HPDE6-E6E7 (cell line): ENCODE measurements at regions not wholly inside any gene's neighbourhood (a gene's known extent, or its start where the extent isn't known, plus 50 kb on each side); places are given as distances from the start of the nearest gene placed in this dataset.

Experiments used
- DNase-seq: peaks from one replicate; pipeline ENCODE4 v3.0.0; 2011; ENCODE audit warnings: missing footprints; ENCODE audit errors: extremely low spot score

- no peak for DNase-seq
These were observed 52.0 kb upstream of the NPTX2 start for GRCh38 chr7:98565103-98565502.

- DNase-seq: no peak
These were observed 54.1 kb upstream of the NPTX2 start for GRCh38 chr7:98562871-98563495.

- DNase-seq: no peak
These were observed 54.7 kb upstream of the NPTX2 start for GRCh38 chr7:98562381-98562823.

- DNase-seq: no peak
These were observed 57.1 kb upstream of the NPTX2 start for GRCh38 chr7:98559958-98560357.

GRCh38 chr7:98559219-98559618 is 57.9 kb upstream of the NPTX2 start:
- no peak for DNase-seq

- DNase-seq: no peak
These were observed 59.5 kb upstream of the NPTX2 start for GRCh38 chr7:98557538-98558031.

GRCh38 chr7:98556288-98556687 is 60.8 kb upstream of the NPTX2 start:
- DNase-seq: no peak

GRCh38 chr7:98555403-98555802 is 61.7 kb upstream of the NPTX2 start:
- peak; percentile 12 for DNase-seq

GRCh38 chr7:98553666-98554065 is 63.4 kb upstream of the NPTX2 start:
- DNase-seq: no peak

- no peak for DNase-seq
These were observed 65.3 kb upstream of the NPTX2 start for GRCh38 chr7:98551611-98552273.

GRCh38 chr7:98548971-98549370 is 68.1 kb upstream of the NPTX2 start:
- DNase-seq: no peak

GRCh38 chr7:98548370-98548769 is 68.7 kb upstream of the NPTX2 start:
- DNase-seq: no peak

- DNase-seq: no peak
These were observed 76.0 kb upstream of the NPTX2 start for GRCh38 chr7:98541101-98541500.

GRCh38 chr7:98539865-98540264 is 77.2 kb upstream of the NPTX2 start:
- no peak for DNase-seq

GRCh38 chr7:98536803-98537202 is 80.3 kb upstream of the NPTX2 start:
- no peak for DNase-seq

- no peak for DNase-seq
These were observed 82.6 kb upstream of the NPTX2 start for GRCh38 chr7:98534493-98534892.

- no peak for DNase-seq
These were observed 85.4 kb upstream of the NPTX2 start for GRCh38 chr7:98531717-98532116.

GRCh38 chr7:98528079-98528478 is 89.0 kb upstream of the NPTX2 start:
- no peak for DNase-seq

GRCh38 chr7:98526059-98526458 is 91.0 kb upstream of the NPTX2 start:
- no peak for DNase-seq

GRCh38 chr7:98521089-98521692 is 95.9 kb upstream of the NPTX2 start:
- no peak for DNase-seq

- no peak for DNase-seq
These were observed 96.6 kb upstream of the NPTX2 start for GRCh38 chr7:98520356-98520951.

GRCh38 chr7:98518159-98518947 is 98.7 kb upstream of the NPTX2 start:
- no peak for DNase-seq
